HG02623 (cell line): ENCODE measurements at regions not wholly inside any gene's neighbourhood (a gene's known extent, or its start where the extent isn't known, plus 50 kb on each side); places are given as distances from the start of the nearest gene placed in this dataset.

ENCODE experiments used
- ATAC-seq: cut with Tn5 transposase; IDR thresholded peaks from one replicate; pipeline ENCODE4 v1.9.1; 2021; ENCODE audit warnings: moderate library complexity; ENCODE audit not compliant: unreplicated experiment

GRCh38 chr6:153790876-153791473, 248.1 kb upstream of the OPRM1 start:
- no peak for ATAC-seq

DNA sequence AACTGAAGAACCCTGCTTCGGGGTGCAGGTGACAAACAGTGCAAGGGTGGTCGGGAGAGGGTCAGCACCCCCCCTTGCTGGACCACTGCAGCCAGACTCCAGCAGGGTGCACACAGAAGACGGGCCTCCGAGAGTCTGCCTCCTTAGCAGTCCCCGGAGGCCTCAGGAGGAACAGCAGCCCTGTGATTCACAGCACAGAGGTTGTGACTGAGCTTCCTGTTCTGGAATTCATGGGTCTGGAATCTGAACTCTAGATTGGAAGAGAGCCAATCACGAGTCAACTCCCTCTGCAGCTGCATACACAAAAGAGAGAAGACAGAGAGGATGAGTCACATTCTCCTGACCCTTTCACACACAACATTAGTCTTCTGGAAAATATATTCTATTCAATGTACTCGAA, 249.0 kb upstream of the OPRM1 start:
- no peak for ATAC-seq

GRCh38 chr6:153787341-153787606, 251.8 kb upstream of the OPRM1 start:
- ATAC-seq, result no peak

DNA sequence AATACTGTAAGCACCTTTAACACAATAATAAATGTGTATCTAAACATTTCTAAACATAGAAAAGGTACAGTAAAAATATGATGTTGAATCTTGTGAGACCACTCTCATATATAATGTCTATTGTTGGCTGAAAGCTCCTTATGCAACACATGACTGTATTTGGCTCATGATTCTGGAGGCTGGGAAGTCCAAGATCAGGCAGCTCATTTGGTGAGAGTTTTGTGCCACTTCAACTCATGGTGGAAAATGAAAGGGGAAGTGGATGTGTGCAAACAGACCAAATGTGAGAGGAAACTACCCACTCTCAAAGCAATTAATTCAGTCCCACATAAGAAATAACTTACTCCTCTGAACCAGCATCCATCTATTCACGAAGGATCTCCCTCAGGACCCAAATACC, 257.7 kb upstream of the OPRM1 start:
- no peak for ATAC-seq

GRCh38 chr6:153780011-153780410, 259.0 kb upstream of the OPRM1 start:
- no peak for ATAC-seq

GRCh38 chr6:153778216-153778615, 260.8 kb upstream of the OPRM1 start:
- ATAC-seq, result no peak

- no peak for ATAC-seq
Observed at GRCh38 chr6:153771577-153771976, 267.5 kb upstream of the OPRM1 start.

- no peak for ATAC-seq
Observed at GRCh38 chr6:153767127-153767526, 271.9 kb upstream of the OPRM1 start.

- ATAC-seq, result no peak
Observed at GRCh38 chr6:153758516-153758915, 280.5 kb upstream of the OPRM1 start.

DNA sequence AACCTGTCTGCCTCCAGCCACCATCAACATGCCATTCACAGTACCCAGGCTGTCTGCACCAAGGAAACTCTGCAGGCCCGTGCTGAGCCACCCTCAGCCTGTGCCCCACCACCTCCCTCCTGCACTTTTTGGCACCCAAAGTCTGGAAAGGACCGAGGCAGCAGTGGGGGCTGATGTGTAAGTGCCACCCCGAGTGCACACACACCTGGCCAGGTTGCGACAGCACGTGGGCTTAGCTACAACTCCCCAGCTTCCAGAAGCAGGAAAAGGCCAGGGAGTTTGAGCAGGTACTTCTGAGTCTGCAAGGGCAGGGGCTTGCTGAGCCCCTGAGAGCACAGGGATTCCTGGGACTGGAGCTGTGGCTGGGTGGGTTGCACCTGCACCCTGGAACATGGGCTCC, 303.3 kb upstream of the OPRM1 start:
- ATAC-seq, result no peak

- ATAC-seq, result no peak
Observed at GRCh38 chr6:153729189-153729588, 309.9 kb upstream of the OPRM1 start.

DNA sequence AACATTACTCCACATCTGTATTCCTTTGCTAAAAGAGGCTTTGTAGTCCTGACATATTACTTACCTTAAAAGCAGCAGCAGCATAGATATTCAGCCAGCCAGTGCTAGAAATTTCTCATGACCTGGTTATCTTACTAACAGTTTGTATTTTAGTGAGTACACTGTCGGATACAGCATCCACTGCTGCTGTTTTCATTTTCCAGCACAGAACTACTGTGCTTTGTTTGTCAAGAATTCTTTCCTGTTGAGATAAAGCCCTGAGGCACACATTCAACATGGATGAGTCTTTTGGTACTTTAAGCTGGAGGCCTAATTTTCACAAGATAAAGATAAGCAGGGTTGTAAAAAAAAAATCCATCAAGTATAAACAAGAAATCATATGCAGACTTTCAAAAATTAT, 311.2 kb upstream of the OPRM1 start:
- ATAC-seq, result no peak

DNA sequence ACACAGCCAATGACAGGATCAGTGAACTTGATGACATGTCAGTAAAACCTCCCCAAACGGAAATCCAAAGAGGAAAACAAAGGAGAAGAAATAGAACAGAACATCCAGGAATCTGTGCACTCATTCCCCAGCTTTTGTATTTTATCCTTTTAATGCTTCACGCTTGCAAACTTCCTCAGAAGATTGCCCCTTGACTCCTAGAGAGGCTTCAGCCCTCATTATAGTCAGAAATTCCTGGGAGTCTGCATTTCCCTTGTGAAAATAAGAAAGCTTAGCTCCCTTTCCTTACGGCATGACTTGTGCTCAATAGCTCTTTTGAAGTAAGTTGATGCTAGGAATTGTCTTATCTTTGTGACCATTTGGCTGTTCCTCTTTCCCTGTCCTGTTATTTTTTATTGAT, 313.6 kb upstream of the OPRM1 start:
- no peak for ATAC-seq

DNA sequence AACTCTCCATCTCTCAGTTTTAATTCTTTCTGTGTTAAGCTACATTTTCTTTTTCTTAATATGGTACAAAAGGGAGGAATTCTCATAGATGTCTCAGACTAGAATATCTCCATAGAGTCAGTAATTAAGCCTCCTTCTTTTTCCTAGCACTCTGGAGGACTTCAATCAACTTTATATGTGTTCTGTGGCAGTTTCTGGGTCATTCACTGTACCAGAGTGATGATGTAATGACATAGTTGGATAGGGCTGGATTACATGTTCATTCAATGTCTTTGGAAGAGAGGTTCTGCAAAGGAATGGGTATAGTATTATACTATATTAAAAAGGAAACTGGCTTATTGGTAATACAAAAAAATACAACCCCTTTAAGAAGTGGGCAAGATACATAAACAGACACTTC, 318.3 kb upstream of the OPRM1 start:
- ATAC-seq, result no peak

GRCh38 chr6:153705429-153705828, 333.6 kb upstream of the OPRM1 start:
- ATAC-seq, result no peak

- no peak for ATAC-seq
Observed at GRCh38 chr6:153702671-153703070, 336.4 kb upstream of the OPRM1 start.

DNA sequence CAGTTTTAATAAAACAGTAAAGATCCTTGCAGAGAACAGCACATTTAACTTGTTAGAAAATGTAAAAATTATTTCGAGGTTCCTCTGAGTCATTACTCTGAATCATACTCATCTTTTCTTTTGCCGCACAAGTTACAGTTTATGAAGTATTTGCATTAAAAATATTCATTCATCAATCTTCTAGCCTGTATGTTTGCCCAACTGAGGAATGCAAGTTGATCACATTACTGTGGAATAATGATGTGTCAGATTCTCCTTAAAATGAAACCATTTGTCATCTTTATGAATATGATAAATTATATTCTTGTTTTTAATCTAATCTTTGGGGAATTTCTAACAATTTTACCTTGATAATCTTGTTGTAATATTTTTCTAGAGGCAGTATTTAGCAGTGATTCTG, 340.4 kb upstream of the OPRM1 start:
- ATAC-seq, result no peak

DNA sequence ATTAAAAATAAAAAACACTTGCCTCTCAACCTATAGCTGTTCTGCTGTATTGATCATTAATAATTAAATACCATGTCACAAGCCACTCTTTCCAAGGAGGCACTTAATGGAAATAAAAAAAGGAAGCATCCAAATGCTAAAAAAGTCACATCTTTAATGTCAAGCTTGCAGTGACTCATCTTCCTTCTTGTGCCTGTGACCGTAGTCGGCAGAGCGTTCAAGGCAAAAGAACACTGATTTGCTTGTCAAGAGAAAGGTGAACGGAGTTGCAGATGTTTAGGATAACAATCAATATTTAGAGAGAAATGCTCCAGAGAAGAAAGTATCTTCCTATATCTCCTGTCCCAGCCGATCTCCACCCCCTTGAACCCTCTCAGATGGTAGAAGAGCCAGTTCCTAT, 341.0 kb upstream of the OPRM1 start:
- ATAC-seq, result no peak

DNA sequence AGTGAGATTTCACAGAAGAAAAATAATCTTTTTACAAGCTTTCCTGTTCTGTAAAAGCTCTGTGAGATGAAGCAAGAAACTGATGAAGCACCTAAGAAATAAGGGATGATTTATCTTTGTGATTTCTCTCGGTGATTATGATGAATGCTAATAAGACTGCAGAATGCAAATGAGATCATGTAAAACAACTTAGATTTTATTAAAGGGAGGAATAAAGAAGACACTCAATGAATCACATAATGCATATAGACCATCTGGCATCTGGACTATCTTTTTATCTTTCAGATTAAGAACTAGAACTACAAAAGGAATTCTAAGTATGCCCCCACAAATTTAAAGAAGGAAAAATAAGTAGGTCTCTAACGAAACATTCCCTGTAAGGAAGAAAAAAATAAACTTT, 361.5 kb upstream of the OPRM1 start:
- no peak for ATAC-seq

- ATAC-seq, result no peak
Observed at GRCh38 chr6:153673750-153674149, 365.3 kb upstream of the OPRM1 start.

- no peak for ATAC-seq
Observed at GRCh38 chr6:153673225-153673624, 365.8 kb upstream of the OPRM1 start.

DNA sequence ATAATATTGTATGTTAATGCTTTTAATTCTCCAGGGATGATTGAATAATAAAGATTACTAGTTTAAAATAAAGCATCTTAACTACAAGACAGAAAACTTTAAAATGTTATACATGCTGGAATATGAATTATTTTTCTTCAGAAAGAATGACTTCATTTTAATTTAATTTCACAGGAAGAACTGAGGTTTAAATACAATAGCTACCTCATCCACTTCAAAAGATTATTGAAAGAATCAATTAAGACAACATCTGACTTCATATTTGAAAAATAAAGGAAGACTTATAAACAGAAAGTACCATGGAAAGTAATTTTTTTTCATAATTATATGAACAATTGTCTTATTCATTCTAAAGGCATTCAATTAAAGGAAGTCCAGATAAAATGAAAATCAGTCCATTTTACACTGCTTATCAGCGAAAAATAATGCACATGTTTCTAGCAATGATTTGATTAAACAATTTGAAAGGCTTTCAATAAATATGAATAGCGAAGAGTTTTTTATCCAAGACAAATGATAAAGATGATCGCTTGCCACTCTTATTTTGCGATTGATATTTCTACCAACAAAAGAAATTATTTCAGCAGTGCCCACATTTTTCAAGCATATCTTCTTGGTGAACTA, 368.5 kb upstream of the OPRM1 start:
- ATAC-seq, result no peak

- no peak for ATAC-seq
Observed at GRCh38 chr6:153668758-153669157, 370.3 kb upstream of the OPRM1 start.
